22Rv1 (cell line): ENCODE measurements at regions not wholly inside any gene's neighbourhood (a gene's known extent, or its start where the extent isn't known, plus 50 kb on each side); places are given as distances from the start of the nearest gene placed in this dataset.

Experiments used
- ZFX ChIP-seq: fragments of 450-650 bp; IDR thresholded peaks from 2 replicates; pipeline ENCODE4 v1.6.1; 2017; ENCODE audit warnings: antibody characterized with exemption, borderline replicate concordance
- TF ChIP-seq, protein P1 (sequence below): fragments of 450-650 bp; IDR thresholded peaks from 2 replicates; pipeline ENCODE4 v1.5.1; 2017; ENCODE audit warnings: mild to moderate bottlenecking

DNA sequence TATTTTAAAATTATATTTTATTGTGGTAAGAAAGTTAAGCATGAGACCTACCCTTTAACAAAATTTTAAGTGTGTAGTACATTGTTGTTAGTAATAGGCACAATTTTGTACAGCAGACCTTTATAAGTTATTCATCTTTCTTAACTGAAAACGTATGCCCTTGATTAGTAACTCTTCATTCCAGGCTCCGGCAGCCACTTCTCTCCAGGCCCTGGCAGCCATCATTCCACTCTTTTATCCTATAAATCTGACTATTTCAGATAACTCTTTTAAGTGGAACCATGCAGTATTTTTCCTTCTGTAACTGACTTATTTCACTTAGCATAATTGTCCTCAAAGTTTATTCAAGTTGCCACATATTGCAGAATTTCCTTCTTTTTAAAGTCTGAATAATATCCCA lies 348.2 kb downstream of the CDH11 start:
- TF ChIP-seq, protein P1, sequence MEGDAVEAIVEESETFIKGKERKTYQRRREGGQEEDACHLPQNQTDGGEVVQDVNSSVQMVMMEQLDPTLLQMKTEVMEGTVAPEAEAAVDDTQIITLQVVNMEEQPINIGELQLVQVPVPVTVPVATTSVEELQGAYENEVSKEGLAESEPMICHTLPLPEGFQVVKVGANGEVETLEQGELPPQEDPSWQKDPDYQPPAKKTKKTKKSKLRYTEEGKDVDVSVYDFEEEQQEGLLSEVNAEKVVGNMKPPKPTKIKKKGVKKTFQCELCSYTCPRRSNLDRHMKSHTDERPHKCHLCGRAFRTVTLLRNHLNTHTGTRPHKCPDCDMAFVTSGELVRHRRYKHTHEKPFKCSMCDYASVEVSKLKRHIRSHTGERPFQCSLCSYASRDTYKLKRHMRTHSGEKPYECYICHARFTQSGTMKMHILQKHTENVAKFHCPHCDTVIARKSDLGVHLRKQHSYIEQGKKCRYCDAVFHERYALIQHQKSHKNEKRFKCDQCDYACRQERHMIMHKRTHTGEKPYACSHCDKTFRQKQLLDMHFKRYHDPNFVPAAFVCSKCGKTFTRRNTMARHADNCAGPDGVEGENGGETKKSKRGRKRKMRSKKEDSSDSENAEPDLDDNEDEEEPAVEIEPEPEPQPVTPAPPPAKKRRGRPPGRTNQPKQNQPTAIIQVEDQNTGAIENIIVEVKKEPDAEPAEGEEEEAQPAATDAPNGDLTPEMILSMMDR: no peak
- no peak for TF ChIP-seq ZFX
